GM12874 (cell line): ENCODE measurements at regions not wholly inside any gene's neighbourhood (a gene's known extent, or its start where the extent isn't known, plus 50 kb on each side); places are given as distances from the start of the nearest gene placed in this dataset.

ENCODE experiments used
- CTCF ChIP-seq: IDR thresholded peaks from 2 replicates; pipeline ENCODE4 v1.5.1; 2011; ENCODE audit warnings: low read depth, mild to moderate bottlenecking, control low read depth, low read length, moderate library complexity; ENCODE audit not compliant: insufficient read depth

- no peak for TF ChIP-seq CTCF
Observed at GRCh38 chr7:3234851-3235250, 66.2 kb upstream of the SDK1 start.

- TF ChIP-seq CTCF: no peak
Observed at GRCh38 chr7:3235322-3235721, 65.7 kb upstream of the SDK1 start.

GRCh38 chr7:3236268-3236667, 64.8 kb upstream of the SDK1 start:
- no peak for TF ChIP-seq CTCF

- TF ChIP-seq CTCF: no peak
Observed at GRCh38 chr7:3238525-3239210, 62.4 kb upstream of the SDK1 start.

- TF ChIP-seq CTCF: no peak
Observed at GRCh38 chr7:3239291-3239691, 61.8 kb upstream of the SDK1 start.

GRCh38 chr7:3240826-3241430, 60.1 kb upstream of the SDK1 start:
- TF ChIP-seq CTCF: no peak

- no peak for TF ChIP-seq CTCF
Observed at GRCh38 chr7:3241686-3242258, 59.3 kb upstream of the SDK1 start.
